ENCODE measurements at regions not wholly inside any gene's neighbourhood (a gene's known extent, or its start where the extent isn't known, plus 50 kb on each side); places are given as distances from the start of the nearest gene placed in this dataset.
A peak's percentile ranks its signal among the peaks of the same experiment; 100 is the strongest.

DNA sequence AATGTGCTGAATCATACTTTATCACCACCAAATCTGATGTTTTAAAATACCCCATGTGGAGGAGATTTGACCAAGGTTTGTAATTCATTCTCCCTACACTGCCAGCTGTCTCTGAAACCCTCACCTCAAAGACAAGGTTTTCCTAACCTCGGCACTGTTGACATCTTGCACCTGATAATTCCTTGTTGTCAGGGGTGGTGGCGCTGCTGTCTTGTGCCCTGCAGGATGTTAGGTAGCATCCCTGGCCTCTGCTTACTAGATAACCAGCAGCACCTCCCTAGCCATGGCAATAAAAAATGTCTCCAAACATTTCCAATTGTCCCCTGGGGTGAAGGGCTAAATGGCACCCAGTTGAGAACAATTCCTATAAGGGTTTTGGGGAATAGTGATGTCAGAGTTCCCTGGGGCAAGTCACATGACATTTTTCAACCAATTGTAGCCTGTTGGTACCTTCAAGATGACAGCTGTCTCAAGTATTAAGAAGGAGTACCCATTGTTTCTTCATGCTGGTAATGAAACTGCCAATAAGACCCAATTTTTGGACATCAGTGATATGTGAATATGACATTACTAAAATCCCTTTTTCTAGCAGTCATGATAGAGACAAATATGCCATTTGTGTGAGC, 160.6 kb upstream of the PLCXD3 start:
- no peak for DNase-seq

DNA sequence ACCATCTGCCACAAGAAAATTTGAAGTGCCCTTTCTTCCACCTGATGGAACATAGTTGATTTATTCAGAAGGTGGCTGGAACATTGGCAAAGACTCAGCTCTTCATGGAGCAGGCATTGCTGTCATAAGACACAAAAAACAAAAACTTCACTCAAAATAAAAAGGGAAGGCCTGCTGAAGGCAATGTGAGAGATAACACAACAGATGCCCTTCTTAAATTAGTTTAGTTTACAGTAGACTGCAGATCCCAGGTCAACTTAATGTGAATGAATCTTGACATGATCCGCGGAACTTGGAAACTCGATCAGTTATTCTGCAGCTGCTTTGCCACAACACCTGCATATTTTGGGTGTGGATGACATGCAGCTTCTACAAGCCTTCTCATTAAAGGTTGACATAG, 159.8 kb upstream of the PLCXD3 start:
- no peak for DNase-seq

DNA sequence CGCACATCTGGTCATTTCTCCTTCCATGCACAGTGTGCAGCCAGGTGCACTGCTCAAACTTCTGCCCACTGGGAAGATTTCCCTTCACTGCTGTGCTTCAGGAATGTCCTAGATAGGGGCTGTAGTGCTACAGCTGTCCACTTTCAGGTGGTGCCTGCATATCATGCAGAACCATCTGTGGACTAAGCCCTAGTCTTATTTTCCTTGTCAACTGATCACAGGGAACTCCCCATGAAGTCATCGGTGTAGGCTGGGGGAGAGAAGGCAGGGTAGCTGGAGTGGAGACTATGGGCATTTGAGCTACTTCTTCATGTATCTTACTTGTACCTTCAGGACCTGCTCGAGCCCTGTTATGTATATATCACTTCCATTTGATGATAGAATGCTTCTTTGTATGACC, 150.9 kb upstream of the PLCXD3 start:
- DNase-seq = no peak

DNA sequence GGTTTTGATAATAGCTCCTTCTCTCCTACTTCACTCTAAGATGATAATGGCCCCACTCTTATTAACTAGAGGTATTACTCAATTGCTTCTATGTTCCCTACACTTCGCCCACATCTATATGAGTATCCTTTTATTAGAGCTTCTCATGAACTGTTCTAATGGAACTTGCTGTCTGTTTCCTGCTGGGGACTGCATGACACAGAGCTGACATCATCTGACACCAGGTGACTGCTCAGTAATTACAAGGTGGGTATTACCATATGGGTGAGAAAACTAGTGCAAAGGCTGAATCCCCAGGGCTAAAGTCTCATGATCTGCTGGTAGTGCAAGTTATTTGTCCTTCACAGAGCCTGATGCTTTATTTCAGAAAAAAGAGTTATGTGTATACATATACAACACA, 146.2 kb upstream of the PLCXD3 start:
- no peak for DNase-seq

DNA sequence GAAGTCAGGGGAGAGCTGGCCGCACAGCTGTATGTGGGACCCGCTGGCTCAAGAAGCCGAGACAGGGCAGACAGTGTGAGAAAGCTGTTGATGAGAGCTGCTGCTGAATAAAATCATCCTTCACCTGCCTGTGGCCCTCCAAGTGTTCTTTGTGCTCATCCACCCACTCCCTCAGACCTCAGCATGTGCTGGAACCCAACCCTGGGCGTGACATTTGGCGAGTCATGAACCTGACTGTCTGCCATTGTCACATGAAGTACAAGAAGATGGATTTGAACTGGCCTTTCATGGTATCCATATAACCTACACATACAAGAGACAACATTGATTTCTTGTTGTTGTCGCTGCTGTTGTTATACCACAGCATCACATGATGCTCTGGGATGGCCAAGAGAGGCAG, 139.7 kb upstream of the PLCXD3 start:
- no peak for DNase-seq

DNA sequence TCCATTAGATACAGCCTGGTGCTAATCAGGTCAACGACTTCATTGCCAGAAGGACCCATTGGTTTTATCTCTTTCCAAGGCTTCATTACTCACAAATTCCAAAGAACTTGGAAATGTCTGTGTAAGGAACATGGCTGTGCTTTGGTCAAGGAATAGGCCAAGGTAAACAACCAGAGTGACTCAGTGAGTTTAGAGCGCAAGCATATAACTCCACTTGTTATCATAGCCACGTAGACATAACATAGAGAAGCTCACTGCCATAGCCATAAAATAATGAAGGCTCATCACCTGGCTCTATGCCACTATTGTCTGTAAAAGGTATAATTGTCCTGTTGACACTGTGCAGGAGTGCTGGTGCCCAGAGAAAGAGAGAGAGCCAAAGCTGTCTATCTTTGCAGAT, 139.3 kb upstream of the PLCXD3 start:
- no peak for DNase-seq

DNA sequence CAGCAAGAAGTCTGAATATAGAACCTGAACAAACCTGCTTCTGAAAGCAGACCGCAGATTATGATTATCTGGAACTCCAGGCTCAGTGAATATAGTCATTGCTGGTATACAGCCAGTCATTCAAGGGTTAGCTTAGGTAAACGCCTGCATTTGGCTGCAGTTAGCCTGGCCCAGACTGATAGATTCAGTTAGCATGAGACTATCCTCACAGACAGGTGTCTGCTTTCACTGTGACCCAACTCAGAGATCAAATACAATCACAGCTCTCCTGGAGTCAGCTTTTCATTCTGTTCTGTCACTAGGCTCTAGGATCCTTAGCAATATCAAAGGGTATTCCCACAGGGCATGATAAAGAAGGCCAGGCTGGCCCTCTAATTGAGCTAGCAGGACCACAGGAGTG, 138.6 kb upstream of the PLCXD3 start:
- DNase-seq = no peak

DNA sequence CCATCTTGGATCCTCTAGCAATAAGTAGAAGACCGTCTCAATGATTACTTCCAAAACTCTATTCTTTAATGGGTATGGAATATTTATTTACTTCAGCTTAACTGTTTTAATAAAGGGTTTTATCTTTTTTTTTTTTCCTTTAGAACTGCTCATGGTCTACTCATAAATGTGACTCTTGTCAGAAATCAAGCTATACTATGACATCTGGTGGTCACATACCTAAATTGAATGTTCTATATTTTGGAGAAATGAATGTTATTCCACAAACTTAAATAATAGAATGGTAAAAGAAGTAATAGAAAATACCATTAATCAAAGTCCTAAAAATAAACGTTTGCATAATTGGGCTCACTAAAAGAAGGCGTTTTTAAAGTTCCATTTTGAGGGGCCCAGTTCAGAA, 131.2 kb upstream of the PLCXD3 start:
- peak; percentile 5 for DNase-seq

DNA sequence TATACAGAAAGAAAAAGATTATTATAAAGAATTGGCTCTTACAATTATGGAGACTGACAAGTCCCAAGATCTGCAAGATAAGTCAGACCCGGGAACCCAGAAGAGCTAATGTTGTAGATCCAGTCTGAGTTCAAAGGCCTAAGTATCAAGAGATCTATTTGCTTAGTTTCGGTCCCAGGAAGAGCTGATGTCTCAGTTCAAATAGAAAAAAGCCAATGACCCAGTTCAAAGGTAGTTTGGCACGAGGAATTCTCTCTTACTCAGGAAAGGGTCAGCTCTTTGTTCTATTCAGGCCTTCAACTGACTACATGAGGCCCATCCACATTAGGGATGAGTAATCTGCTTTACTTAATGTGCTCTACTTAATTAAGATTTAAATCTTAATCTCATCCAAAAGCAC, 128.3 kb upstream of the PLCXD3 start:
- no peak for DNase-seq

DNA sequence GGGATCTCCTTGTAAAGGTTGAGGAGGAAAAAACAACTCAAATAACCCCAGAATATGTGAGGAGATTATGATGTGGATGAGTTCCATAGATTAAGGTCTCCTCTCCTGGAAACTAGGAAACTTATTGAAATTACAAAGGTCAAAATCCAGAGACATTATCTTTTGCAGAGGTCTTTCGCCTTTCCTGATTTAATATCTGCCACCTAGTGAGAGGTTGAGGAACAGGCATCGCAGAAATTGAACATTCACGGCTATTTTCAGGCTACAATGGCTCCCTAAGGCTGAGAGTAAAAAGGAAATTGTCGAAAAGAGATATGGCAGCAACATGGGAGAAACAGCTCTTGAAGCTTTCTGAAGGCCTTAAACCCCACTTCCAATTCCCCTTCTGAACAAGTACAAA, 127.5 kb upstream of the PLCXD3 start:
- peak; percentile 4 for DNase-seq

DNA sequence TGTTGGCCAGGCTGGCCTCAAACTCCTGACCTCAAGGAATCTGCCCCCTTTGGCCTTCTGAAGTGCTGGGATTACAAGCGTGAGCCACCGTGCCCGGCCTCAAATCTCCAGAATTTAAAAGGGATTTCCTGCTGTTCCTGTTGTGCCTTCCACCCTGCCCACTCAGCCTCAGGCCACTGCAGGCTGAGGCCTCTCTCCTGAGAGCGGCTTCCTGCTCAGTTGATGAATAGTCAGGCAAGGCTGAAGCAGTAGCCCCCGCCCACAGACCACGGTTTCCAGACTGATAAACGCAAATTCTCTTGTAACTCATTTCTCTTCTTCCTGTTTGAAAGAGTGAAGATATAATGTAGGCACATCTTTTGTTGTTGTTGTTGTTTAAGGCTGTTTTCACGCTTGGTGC, 127.0 kb upstream of the PLCXD3 start:
- DNase-seq = peak; percentile 15

DNA sequence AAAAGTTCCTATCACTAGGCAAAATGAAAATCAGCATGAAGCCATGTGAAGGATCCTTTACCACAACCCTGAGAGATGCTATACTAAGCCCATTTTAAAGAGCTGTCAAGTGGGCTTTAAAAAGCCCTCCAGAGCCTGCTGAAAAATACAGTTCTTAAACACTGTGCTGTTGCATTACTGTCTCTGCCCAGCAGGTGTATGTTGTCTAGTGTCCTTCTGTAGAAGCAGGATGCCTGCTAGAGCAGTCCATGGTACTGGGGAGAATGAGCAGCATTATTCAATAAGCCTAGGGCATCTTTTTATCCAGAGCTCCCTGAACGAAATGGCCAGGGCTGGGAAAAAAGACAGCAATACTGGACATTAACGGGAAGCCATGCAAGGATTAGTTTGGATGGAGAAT, 126.2 kb upstream of the PLCXD3 start:
- DNase-seq = peak; percentile 32

DNA sequence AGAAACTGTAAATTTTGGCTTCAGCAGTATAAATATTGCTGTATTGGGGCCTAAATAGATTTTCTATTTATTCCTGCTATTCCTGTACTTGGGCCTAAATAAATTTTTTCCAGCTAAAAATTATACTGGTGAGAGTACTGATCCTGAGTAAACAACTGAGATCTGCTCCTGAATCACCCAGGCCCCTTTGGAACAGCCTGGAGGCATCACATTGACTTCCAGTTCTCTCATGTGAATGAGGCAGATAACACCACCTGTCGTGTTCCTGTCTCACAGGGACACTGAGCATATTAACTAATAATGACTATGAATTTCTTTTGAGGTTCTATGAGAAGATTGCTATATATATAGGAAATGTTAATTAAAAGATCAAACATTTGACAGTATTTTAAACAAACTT, 119.5 kb upstream of the PLCXD3 start:
- no peak for DNase-seq

DNA sequence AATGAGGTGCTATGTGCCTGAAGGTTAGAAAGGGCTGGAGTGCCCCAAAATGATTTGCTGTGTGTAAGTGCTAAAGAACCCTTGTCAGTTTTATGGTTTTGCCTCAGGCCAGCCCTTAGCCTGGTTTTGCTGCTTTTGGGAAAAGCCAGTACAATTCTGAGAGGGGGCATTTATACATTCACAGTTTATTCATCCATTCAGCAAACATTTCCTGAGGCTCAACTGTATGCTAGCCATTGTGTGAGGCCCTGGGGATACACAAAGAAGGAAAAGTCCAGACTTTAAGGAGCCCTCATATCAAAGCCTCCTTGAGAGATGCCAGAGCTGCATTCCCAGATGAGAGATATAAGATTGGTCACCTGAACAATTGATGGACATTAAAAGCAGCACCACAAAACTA, 115.2 kb upstream of the PLCXD3 start:
- no peak for DNase-seq

DNA sequence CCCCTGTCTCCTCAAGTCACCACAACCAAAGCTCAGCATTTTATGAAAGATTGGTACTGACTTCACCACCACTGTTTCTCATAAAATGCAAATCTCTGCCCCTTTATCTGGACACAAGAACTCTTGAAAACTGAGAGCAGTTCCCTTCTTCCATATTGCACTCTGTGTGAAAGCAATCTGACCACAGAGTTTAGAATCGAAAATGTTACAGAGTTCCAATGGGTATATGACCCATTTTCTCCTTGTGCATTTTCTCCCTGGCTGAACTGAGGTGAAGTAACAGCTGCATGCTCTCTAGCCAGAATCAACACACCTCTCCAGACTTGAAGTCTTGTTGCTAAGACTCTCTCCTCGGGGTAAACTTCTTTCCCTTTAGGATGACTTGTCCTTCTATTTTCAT, 111.0 kb upstream of the PLCXD3 start:
- DNase-seq = no peak

DNA sequence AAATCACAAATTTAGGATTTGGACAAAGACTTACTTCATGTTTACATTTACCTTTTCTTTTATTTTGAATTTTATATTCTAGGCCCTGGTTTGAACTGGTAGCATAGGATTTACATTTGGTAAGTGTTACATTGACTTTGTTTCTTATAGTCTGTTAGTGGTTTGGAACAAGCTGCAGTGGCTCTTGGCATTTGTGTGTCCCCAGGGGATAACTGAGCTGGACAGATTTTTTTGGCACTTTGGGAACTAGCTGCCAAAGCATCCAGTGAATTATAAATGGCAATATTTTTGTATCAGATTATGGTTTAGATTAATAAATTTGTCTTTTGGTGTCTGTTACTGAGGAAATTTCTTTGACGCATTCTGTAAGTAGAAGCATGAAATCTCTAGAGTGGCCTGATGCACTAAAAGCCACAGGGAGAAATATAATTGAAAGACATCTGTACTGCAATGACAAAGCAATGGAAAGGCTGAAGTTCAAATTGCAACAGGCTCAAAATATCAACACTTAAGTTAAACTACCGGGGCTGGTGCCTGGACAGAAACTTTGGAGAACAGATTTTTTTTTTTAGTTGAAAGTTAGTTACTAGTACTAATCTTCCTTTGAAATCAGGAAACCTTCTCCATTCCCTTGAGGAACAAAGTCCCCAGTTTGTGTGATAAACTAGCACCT, 107.6 kb upstream of the PLCXD3 start:
- DNase-seq = no peak

DNA sequence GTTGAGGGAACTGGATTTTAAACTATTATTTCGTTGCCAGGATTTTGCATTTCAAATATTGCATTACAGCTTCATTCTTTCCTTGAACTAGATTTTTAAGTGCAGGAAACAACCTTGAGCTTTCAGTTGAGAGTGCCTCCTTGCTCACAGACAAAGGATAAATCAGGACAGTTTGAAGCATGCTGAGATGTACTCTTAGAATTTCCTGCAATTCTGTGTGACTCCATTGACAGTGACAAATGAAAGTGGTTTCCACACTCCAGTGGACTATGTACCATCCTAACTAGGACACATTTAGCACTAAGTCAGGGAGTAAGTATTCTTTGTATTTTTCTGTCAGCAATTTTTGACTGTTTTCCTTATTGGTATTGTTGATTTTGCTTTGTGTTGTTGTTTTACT, 100.0 kb upstream of the PLCXD3 start:
- no peak for DNase-seq

DNA sequence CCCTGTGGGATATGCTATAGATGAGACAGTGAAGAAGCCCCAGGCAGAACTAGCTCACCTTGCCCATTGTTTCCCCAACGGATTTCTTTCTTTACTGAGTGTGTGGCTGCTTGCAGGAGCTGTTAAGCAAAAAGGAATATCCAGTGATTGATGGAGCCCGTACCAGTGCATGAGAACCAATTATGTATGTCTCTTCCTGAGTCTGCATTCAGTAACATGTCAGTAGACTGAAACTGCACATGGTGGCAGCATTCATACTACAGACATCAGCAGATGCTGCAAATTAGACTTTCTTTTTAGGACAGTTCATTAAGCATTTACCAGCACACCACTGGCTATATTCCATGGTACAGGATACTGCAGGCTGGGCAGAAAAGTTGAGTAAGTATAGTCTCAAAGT, 90.3 kb upstream of the PLCXD3 start:
- DNase-seq = no peak

DNA sequence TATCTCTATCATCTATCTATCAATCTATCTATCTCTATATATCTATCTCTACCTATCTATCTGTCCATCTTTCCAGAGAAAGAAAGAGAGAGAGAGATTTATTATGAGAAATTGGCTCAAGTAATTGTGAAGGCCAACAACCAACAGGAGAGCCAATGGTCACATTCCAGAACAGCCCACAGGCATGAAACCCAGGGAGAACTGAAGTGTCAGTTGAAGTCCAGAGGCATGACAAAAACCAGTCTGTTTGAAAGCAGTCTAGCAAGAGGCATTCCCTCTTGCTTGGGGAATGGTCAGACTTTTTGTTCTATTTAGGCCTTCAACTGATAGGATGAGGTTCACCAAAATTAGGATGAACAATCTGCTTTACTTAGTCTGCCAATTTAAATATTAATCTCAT, 87.6 kb upstream of the PLCXD3 start:
- no peak for DNase-seq

DNA sequence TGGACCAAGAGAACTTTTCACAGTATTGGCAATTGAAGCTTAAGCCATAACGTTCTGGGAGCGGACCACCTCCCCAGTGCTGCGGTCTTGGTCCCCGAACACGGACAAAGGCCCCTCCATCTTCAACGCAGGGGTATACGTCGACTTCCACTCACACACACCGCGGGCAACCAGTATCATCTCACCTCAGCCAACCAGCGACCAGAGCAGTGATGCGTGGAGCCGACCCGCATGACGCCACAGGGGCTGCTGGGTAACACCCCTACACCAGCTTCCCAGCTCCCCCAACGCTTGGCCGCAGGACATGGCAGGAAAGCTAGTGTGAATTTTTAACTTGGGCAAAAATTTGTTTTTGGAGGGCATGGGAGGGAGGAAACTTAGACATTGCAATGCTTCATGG, 77.3 kb upstream of the PLCXD3 start:
- no peak for DNase-seq

DNA sequence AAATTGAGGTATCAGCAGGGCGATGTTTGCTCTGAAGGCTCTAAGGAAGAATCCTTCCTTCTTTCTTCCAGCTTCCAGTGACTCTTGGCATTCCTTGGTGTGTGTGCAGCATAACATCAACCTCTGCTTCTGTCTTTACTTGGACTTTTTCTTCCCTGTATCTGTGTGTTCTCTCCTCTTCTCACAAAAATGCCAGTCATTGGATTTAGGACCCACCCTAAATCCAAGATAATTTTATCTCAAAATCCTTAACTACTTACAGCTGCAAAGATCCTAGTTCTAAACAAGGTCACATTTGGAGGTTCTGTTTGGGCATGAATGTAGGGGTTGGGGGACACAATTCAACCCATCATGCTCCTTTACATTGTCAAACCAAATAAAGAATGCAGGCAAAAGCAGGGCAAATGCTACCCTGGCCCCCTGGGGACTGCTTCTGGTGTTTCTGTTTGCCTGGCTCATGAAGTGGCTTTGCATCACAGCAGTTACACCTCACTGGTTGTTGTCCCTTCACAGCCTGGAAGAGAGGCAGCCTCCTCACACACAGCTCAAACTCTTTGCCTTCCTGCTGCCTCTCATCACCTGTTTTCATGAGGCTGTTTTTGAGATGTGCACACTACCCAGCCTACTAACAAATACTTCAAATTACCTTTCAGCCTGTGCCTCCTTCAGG, 64.8 kb upstream of the PLCXD3 start:
- DNase-seq = no peak

DNA sequence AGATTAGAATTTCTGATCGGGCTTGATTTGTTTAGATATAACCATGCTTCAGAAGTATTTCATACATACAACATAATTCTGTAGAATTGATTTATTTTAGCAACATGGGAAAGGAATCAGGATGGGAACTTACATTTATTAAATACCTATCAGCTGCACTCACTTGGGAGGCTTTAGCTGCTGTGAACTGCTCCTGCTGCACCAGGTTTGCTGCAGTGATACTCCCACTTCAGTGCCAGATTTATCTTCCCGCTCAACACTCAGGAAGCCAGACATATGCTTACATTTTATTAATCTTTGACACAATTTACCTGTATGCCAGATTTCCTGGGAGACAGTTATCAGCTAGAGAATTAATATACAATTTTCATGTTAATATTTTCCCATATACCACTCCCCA, 64.0 kb upstream of the PLCXD3 start:
- no peak for DNase-seq
